ENCODE measurements at regions not wholly inside any gene's neighbourhood (a gene's known extent, or its start where the extent isn't known, plus 50 kb on each side); places are given as distances from the start of the nearest gene placed in this dataset.

DNA sequence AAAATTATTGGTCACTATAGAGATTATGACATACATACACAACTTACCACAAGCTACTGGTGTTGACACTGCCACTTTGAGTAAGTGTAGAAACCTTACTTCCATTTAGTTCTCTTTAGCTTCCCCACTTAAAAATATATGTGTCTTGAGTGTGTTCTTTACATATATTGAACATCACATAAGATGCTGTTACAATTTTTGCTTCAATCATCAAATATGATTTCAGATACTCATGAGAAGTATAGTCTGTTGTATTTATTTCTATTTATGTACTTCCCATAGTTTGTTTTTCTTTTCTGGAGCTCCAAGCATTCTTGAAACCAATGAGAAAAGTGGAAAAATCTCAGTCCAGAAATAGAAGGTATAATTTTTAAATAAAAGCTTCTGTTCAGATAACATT is 102.7 kb upstream of the SDK1 start:
- Histone ChIP-seq H3K18ac (ENCODE audit: low read length) (no peak overlapping the region), H2AK5ac (ENCODE audit: low read length) (no peak overlapping the region), H3K79me1 (ENCODE audit: low read length) (no peaks in the 10 kb centered on the region), H3K4ac (ENCODE audit: low read depth, low read length) (no peak overlapping the region), H4K8ac (ENCODE audit: low read depth, low read length) (no peak overlapping the region), H2BK120ac (ENCODE audit: low read depth, low read length) (no peak overlapping the region), H3K36me3 (ENCODE audit: control insufficient read depth, insufficient read depth, low read length) (no peaks in the 10 kb centered on the region), H3K27me3 (ENCODE audit: insufficient read depth, low read length, poor library complexity) (no peaks in the 10 kb centered on the region), H3K4me2 (ENCODE audit: low read length) (no peak overlapping the region), H3K56ac (ENCODE audit: low read length) (no peak overlapping the region), H4K5ac (ENCODE audit: low read length) (no peak overlapping the region), H3K23ac (ENCODE audit: low read length) (no peak overlapping the region), H3K27ac (ENCODE audit: low read depth, low read length) (no peak overlapping the region), H2BK15ac (replicated peaks; ENCODE audit: low read depth) (no peak overlapping the region), H3K9ac (ENCODE audit: low read length) (no peak overlapping the region), H3K4me3 (ENCODE audit: low read length) (no peak overlapping the region), H3K4me1 (ENCODE audit: control insufficient read depth, low read depth, low read length) (no peaks in the 10 kb centered on the region), H2BK5ac (ENCODE audit: low read length) (no peak overlapping the region), H3K79me2 (ENCODE audit: control insufficient read depth, insufficient read depth, low read length) (no peaks in the 10 kb centered on the region)
- no peak for DNase-seq

DNA sequence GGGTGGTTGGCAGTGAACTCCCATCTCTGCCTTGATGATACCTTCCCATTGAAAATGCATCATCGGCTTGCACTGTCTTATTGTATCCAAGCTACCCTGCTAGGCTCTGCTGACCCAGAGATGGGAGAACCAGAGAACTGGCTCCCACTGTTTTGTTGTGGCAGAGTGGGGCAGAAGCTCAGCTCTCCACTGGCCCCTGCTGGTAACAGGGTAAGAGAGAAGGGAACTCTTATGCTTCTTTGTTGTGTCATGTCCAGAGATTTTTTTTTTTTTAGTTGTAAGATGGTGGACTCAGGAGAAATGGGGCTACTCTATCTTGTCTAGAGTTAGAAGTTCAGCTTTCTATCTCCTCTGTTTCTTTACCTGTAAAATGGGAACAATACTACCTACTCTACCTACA is 100.5 kb upstream of the SDK1 start:
- H3K23ac ChIP-seq (ENCODE audit: low read length), result no peak overlapping the region
- no peak overlapping the region for H4K8ac ChIP-seq (ENCODE audit: low read depth, low read length)
- H3K79me1 ChIP-seq (ENCODE audit: low read length), result no peaks in the 10 kb centered on the region
- no peak overlapping the region for H2BK5ac ChIP-seq (ENCODE audit: low read length)
- H3K4me3 ChIP-seq (ENCODE audit: low read length), result no peak overlapping the region
- no peak overlapping the region for H2BK15ac ChIP-seq (replicated peaks; ENCODE audit: low read depth)
- no peaks in the 10 kb centered on the region for H3K79me2 ChIP-seq (ENCODE audit: control insufficient read depth, insufficient read depth, low read length)
- no peaks in the 10 kb centered on the region for H3K36me3 ChIP-seq (ENCODE audit: control insufficient read depth, insufficient read depth, low read length)
- no peak overlapping the region for H4K5ac ChIP-seq (ENCODE audit: low read length)
- no peak overlapping the region for H3K4me2 ChIP-seq (ENCODE audit: low read length)
- DNase-seq, result peak; percentile 82
- H3K27me3 ChIP-seq (ENCODE audit: insufficient read depth, low read length, poor library complexity), result no peaks in the 10 kb centered on the region
- no peak overlapping the region for H3K27ac ChIP-seq (ENCODE audit: low read depth, low read length)
- no peak overlapping the region for H2AK5ac ChIP-seq (ENCODE audit: low read length)
- H3K56ac ChIP-seq (ENCODE audit: low read length), result no peak overlapping the region
- H2BK120ac ChIP-seq (ENCODE audit: low read depth, low read length), result no peak overlapping the region
- no peak overlapping the region for H3K18ac ChIP-seq (ENCODE audit: low read length)
- WGBS (ENCODE audit: extremely low coverage, insufficient coverage, low lambda C conversion rate), result no CpG with 5 or more reads among the region's 1 CpG
- no peak overlapping the region for H3K4ac ChIP-seq (ENCODE audit: low read depth, low read length)
- no peaks in the 10 kb centered on the region for H3K4me1 ChIP-seq (ENCODE audit: control insufficient read depth, low read depth, low read length)
- no peak overlapping the region for H3K9ac ChIP-seq (ENCODE audit: low read length)

DNA sequence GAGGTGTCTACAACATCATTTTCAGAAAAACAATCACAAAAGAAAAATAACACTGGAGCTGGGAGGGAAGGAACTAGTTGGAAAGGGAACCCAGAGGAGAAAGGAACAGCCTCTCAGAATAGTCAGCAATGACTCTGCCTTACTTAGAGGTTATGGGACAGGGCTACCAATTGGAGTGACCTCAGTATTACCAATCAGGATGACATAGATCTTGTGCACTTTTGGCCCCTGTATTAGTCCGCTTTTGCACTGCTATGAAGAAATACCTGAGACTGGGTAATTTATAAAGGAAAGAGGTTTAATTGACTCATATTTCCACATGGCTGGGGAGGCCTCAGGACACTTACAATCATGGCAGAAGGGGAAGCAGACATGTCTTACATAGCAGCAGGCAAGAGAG is 99.7 kb upstream of the SDK1 start:
- Histone ChIP-seq H3K36me3 (ENCODE audit: control insufficient read depth, insufficient read depth, low read length) (no peaks in the 10 kb centered on the region), H3K27me3 (ENCODE audit: insufficient read depth, low read length, poor library complexity) (no peaks in the 10 kb centered on the region), H3K18ac (ENCODE audit: low read length) (no peak overlapping the region), H3K9ac (ENCODE audit: low read length) (no peak overlapping the region), H3K23ac (ENCODE audit: low read length) (no peak overlapping the region), H3K4me2 (ENCODE audit: low read length) (no peak overlapping the region), H3K27ac (ENCODE audit: low read depth, low read length) (no peak overlapping the region), H2BK120ac (ENCODE audit: low read depth, low read length) (no peak overlapping the region), H2BK5ac (ENCODE audit: low read length) (no peak overlapping the region), H3K4me3 (ENCODE audit: low read length) (no peak overlapping the region), H3K4ac (ENCODE audit: low read depth, low read length) (no peak overlapping the region), H2AK5ac (ENCODE audit: low read length) (no peak overlapping the region), H4K5ac (ENCODE audit: low read length) (no peak overlapping the region), H3K79me1 (ENCODE audit: low read length) (no peaks in the 10 kb centered on the region), H3K79me2 (ENCODE audit: control insufficient read depth, insufficient read depth, low read length) (no peaks in the 10 kb centered on the region), H2BK15ac (replicated peaks; ENCODE audit: low read depth) (no peak overlapping the region), H3K56ac (ENCODE audit: low read length) (no peak overlapping the region), H4K8ac (ENCODE audit: low read depth, low read length) (no peak overlapping the region), H3K4me1 (ENCODE audit: control insufficient read depth, low read depth, low read length) (no peaks in the 10 kb centered on the region)
- WGBS (ENCODE audit: extremely low coverage, insufficient coverage, low lambda C conversion rate), result no CpG with 5 or more reads among the region's 1 CpG
- DNase-seq, result no peak

DNA sequence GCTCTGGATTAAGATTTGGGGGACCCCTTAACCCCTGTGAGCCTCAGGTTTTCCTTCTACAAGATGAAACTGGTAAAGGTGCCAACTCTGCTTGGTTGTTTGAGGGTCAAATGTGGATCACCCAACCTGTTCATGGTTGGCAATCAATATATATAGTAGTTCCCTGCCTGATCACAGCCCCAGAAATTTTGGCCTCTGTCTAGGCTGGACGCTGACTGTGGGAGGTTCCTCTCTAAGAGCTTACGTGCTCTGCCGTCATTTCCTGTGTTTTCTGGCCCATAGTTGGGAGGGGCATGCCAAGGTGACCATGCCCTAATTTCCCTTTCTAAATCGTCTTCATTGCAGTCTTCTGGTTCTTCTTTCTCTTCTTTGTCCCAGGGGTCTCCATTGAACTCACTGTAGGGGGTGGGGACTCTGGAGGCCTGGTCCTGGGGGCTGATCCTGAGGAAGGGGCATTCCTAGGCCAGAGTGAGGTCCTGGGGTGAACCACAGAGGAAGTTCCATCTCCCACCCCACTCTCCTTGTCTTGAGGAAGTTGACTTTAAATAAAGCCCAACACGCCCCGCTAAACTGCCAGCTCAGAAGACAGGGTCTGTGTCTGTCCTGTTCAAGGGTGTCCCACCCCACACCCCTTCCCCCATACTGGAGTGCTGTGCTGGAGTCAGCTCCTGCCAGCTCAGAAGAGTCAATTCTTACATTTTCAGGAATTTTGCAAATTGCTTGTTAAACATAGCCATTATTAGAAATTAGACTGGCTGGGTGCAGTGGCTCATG is 98.9 kb upstream of the SDK1 start:
- no peak for DNase-seq
- no peak overlapping the region for H3K4me3 ChIP-seq (ENCODE audit: low read length)
- no peaks in the 10 kb centered on the region for H3K27me3 ChIP-seq (ENCODE audit: insufficient read depth, low read length, poor library complexity)
- H2BK5ac ChIP-seq (ENCODE audit: low read length), result no peak overlapping the region
- H3K79me2 ChIP-seq (ENCODE audit: control insufficient read depth, insufficient read depth, low read length), result no peaks in the 10 kb centered on the region
- no CpG with 5 or more reads among the region's 6 CpGs for WGBS (ENCODE audit: extremely low coverage, insufficient coverage, low lambda C conversion rate)
- H3K27ac ChIP-seq (ENCODE audit: low read depth, low read length), result no peak overlapping the region
- no peak overlapping the region for H3K4ac ChIP-seq (ENCODE audit: low read depth, low read length)
- no peak overlapping the region for H3K9ac ChIP-seq (ENCODE audit: low read length)
- H4K5ac ChIP-seq (ENCODE audit: low read length), result no peak overlapping the region
- no peaks in the 10 kb centered on the region for H3K4me1 ChIP-seq (ENCODE audit: control insufficient read depth, low read depth, low read length)
- no peak overlapping the region for H2BK120ac ChIP-seq (ENCODE audit: low read depth, low read length)
- no peak overlapping the region for H3K18ac ChIP-seq (ENCODE audit: low read length)
- no peak overlapping the region for H3K23ac ChIP-seq (ENCODE audit: low read length)
- no peak overlapping the region for H3K4me2 ChIP-seq (ENCODE audit: low read length)
- H4K8ac ChIP-seq (ENCODE audit: low read depth, low read length), result no peak overlapping the region
- no peak overlapping the region for H2AK5ac ChIP-seq (ENCODE audit: low read length)
- no peaks in the 10 kb centered on the region for H3K79me1 ChIP-seq (ENCODE audit: low read length)
- no peaks in the 10 kb centered on the region for H3K36me3 ChIP-seq (ENCODE audit: control insufficient read depth, insufficient read depth, low read length)
- no peak overlapping the region for H2BK15ac ChIP-seq (replicated peaks; ENCODE audit: low read depth)
- no peak overlapping the region for H3K56ac ChIP-seq (ENCODE audit: low read length)

DNA sequence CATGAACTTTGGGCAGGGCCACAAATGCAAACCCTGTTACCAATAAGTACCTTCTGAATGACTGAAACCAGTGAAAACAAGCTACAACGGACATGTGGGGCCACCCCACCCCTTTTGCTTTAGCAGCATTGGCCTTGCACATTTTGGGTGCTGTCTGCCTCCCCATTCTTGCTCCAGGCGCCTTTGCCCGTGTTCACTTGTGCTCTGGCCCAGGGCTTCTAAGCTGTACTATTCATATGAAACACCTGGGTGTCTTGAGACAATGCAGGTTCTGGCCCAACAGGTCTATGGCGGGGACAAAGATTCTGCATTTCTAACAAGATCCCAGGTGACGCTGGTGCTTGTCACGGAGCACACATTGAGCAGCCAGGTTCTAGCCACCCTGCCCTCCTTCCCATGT is 96.5 kb upstream of the SDK1 start:
- Histone ChIP-seq H3K9ac (ENCODE audit: low read length) (no peak overlapping the region), H4K5ac (ENCODE audit: low read length) (no peak overlapping the region), H3K4me3 (ENCODE audit: low read length) (no peak overlapping the region), H3K56ac (ENCODE audit: low read length) (no peak overlapping the region), H3K27ac (ENCODE audit: low read depth, low read length) (no peak overlapping the region), H3K18ac (ENCODE audit: low read length) (no peak overlapping the region), H2BK120ac (ENCODE audit: low read depth, low read length) (no peak overlapping the region), H3K79me2 (ENCODE audit: control insufficient read depth, insufficient read depth, low read length) (no peaks in the 10 kb centered on the region), H2AK5ac (ENCODE audit: low read length) (no peak overlapping the region), H3K4me2 (ENCODE audit: low read length) (no peak overlapping the region), H3K27me3 (ENCODE audit: insufficient read depth, low read length, poor library complexity) (no peaks in the 10 kb centered on the region), H3K79me1 (ENCODE audit: low read length) (no peaks in the 10 kb centered on the region), H4K8ac (ENCODE audit: low read depth, low read length) (no peak overlapping the region), H3K4ac (ENCODE audit: low read depth, low read length) (no peak overlapping the region), H2BK15ac (replicated peaks; ENCODE audit: low read depth) (no peak overlapping the region), H3K36me3 (ENCODE audit: control insufficient read depth, insufficient read depth, low read length) (no peaks in the 10 kb centered on the region), H3K4me1 (ENCODE audit: control insufficient read depth, low read depth, low read length) (no peaks in the 10 kb centered on the region), H3K23ac (ENCODE audit: low read length) (no peak overlapping the region), H2BK5ac (ENCODE audit: low read length) (no peak overlapping the region)
- DNase-seq, result no peak
- no CpG with 5 or more reads among the region's 6 CpGs for WGBS (ENCODE audit: extremely low coverage, insufficient coverage, low lambda C conversion rate)

DNA sequence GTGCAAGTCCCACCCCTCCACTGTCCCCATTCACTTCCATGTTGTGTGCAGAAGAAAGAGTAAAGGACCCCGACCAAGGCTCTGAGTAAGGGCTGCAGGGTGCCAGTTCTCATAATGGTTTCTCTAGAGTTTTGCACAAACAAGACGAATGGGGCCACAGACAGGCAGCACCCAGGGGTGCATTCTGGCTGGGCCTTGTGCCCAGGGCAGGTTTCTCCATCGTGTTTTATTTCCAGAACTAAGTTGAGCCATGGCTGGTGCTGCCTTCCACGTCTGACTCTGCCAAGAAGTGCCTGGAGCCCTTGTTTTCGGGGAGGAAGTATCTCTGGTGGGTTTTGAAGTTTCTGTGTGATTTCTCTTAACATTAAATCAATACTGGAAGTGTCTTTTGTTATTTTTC is 95.0 kb upstream of the SDK1 start:
- WGBS (ENCODE audit: extremely low coverage, insufficient coverage, low lambda C conversion rate), result no CpG with 5 or more reads among the region's 5 CpGs
- no peak overlapping the region for H2BK120ac ChIP-seq (ENCODE audit: low read depth, low read length)
- H3K9ac ChIP-seq (ENCODE audit: low read length), result no peak overlapping the region
- DNase-seq, result no peak
- no peak overlapping the region for H3K4me3 ChIP-seq (ENCODE audit: low read length)
- no peak overlapping the region for H3K4ac ChIP-seq (ENCODE audit: low read depth, low read length)
- no peak overlapping the region for H4K5ac ChIP-seq (ENCODE audit: low read length)
- no peak overlapping the region for H3K56ac ChIP-seq (ENCODE audit: low read length)
- no peak overlapping the region for H3K18ac ChIP-seq (ENCODE audit: low read length)
- H2AK5ac ChIP-seq (ENCODE audit: low read length), result no peak overlapping the region
- no peaks in the 10 kb centered on the region for H3K36me3 ChIP-seq (ENCODE audit: control insufficient read depth, insufficient read depth, low read length)
- H4K8ac ChIP-seq (ENCODE audit: low read depth, low read length), result no peak overlapping the region
- no peak overlapping the region for H3K23ac ChIP-seq (ENCODE audit: low read length)
- H2BK15ac ChIP-seq (replicated peaks; ENCODE audit: low read depth), result no peak overlapping the region
- H3K27ac ChIP-seq (ENCODE audit: low read depth, low read length), result no peak overlapping the region
- H2BK5ac ChIP-seq (ENCODE audit: low read length), result no peak overlapping the region
- H3K79me2 ChIP-seq (ENCODE audit: control insufficient read depth, insufficient read depth, low read length), result no peaks in the 10 kb centered on the region
- H3K27me3 ChIP-seq (ENCODE audit: insufficient read depth, low read length, poor library complexity), result no peaks in the 10 kb centered on the region
- H3K4me1 ChIP-seq (ENCODE audit: control insufficient read depth, low read depth, low read length), result no peaks in the 10 kb centered on the region
- no peaks in the 10 kb centered on the region for H3K79me1 ChIP-seq (ENCODE audit: low read length)
- H3K4me2 ChIP-seq (ENCODE audit: low read length), result no peak overlapping the region
